Activated CD4-positive, alpha-beta T cell treated with anti-CD3 and anti-CD28 coated beads, Interleukin-2, Interleukin-6, amounts not matched to agents 100 ng/mL and 50 ng/mL, durations not matched to agents 16 hours and 8 hours (primary cell): ENCODE measurements at regions not wholly inside any gene's neighbourhood (a gene's known extent, or its start where the extent isn't known, plus 50 kb on each side); places are given as distances from the start of the nearest gene placed in this dataset.

ENCODE experiments used
- DNase-seq: peaks from one replicate; pipeline ENCODE4 v3.0.0-alpha.2; 2020

DNA sequence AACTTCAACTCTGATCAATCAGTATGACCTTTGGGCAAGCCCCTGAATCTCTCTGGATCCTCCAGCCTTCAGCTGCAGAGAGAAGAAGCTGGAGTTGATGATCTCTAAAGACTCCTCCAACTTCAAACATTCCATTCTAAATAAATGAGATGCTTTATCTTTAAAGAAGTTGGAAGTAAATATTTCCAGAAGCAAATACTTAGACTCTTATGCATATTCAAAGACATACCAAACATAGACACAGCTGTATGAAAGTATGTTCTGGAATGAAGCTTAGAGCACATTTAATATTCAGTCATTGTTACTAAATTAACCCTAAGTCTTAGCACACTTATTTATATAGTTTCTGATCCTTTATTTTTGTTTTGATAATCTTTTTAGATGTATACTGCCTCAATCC, 77.6 kb upstream of the ACP3 start:
- DNase-seq, result no peak

DNA sequence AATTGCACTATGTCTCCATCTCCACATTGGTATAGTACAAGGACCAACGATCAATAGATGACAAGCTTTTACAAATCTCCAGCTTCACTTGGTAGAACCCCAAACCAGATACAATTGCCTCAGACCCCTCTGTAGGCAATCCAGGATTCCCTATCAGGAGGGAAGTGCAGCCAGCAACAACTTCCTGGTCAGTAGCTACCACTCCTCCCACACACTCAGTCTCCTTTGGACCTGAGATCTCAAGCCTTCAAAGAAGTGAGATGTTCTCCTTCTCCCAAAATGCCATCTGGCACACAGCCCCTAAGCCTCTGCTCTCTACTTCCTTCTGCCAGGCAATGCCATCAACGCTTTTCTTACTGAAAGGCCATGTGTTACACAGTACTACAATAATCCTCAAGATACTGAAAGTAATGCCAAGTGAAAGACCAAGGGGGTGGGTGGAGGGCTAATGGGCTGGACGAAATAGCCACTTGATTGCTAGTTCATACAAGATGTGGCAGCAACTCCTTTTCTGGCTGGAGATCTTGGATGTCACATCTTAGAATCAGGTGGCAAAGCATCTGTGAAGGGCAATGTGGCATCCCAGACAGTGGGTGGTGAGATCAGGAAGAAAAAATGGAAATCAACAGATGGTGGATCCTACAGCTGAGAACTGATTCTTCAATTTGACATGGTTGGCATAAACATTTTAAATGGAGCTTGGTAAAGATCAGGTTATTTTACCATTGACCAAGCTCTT, 75.3 kb upstream of the ACP3 start:
- DNase-seq, result no peak

DNA sequence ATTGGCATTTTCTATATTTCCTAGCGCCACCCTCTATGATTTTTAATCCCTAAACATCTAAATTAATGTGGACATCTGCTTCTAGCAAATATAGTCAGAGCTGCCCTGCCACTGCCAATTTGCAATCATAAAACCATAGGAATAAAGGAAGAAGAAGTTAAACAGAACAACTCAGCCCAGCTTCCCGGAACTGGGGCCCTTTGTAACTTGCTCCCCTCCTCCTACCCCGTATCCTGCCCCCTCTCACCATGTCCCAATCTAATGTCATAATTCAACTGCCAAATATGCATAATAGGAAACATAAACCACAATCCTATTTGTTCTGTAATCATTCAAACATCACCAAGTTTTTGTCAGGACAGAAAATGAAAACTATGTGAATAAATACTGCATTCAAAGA, 74.4 kb upstream of the ACP3 start:
- DNase-seq, result no peak

DNA sequence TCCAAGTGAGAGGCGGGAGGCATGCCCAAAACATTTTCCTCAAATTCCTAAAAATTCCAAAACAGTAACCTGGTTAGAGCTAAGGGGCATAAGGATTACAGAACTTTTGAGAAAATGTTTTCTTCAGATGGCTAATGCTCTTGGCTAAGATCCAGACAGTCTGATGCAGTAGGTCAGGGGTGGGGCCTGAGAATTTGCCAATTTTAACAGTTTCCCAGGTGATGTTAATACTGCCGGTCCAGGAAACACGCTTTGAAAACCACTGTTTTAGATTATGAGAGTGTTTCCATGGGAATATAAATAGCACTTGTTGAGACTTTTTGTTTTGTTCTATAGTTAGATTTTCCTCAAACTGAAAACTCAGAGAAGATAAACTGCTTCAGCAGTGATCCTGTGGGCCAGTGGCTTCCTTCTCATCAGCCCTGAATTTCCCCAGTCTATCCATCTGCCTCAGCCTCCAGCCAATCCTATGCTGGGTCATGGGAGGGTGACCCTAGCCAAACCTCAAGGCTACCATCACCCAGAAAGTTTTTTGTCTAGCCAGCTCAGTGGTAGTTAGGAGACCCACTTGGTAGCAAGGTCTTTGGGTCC, 71.6 kb upstream of the ACP3 start:
- DNase-seq, result no peak

DNA sequence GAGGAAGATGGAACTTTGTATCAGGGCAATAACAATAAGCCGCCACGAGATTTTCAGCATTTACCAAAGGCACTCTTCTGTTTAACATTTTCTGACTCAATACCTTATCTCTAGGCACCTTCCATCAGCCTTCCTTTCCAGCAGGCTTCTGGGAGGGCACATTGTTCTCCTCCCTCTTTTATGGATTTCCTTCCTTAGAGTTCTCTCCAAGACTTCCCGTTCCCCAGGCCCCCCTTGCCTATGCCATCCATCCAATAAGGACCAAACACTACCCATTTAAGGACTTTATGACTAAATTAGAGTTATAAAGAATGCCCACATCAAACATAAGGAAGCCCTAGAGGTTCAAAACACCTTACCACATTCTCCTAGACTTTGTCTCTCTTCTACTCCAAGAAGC, 71.0 kb upstream of the ACP3 start:
- no peak for DNase-seq

DNA sequence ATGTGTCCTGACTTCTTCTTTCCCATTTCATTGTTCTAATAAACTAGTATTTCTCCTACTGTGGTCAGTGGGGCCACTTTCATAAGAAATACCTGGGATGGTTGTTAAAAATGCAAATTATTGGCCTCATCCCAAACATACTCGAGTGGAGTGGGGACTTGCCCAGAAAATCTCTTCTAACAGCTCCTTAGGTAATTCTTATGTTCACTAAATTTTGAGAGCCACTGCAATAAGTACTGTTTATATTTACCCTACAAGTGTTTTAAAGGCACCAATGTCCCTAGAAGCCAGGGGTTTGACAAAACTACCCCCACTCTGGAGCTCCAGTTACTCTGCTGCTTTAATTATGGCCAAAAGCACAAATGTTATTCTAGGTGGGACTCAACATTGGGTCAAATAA, 70.0 kb upstream of the ACP3 start:
- DNase-seq, result no peak

DNA sequence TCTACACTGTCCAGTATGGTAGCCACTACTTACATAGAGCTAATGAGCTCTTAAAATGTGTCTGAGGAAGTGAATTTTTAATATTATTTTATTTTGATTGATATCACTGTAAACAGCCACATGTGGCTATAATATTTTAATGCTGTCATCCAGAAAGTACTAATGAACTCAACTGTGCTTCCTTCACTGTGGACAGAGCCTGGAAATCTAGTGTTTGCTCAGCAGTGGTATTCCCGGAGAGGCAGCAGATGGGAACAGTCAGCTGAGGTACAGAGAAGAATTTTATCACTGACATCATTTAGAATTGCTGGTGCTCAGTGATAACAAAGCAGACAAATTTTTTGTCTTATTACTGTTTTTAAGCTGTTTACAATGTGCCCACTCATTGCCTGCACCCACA, 68.7 kb upstream of the ACP3 start:
- no peak for DNase-seq

DNA sequence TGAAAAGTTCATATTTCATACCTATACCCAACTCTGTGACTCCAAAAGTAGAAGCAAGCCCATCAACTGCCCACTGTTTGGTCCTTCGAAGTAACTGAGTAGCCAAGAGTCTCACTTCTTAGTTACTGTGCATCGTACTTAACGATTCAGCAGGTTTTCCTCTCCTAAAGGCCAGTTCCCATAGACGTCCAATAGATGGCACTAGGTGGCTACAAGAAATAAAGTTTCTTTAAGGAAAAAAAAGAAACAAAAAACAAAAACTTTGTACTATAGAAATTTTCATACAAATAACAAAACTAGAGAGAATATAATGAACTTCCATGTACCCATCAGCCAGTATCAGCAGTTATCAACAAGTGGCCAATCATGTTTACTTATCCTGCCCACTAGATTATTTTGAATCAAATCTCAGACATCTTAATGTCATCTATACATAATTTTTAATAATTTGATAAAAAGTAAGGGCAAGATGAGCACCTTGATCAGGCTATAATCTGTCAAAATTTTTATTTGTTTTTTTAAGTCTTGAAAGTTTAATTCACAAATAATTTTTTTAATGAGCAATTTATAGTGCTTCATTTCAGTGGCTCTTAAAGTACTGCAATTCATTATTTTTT, 63.8 kb upstream of the ACP3 start:
- peak; percentile 37 for DNase-seq

DNA sequence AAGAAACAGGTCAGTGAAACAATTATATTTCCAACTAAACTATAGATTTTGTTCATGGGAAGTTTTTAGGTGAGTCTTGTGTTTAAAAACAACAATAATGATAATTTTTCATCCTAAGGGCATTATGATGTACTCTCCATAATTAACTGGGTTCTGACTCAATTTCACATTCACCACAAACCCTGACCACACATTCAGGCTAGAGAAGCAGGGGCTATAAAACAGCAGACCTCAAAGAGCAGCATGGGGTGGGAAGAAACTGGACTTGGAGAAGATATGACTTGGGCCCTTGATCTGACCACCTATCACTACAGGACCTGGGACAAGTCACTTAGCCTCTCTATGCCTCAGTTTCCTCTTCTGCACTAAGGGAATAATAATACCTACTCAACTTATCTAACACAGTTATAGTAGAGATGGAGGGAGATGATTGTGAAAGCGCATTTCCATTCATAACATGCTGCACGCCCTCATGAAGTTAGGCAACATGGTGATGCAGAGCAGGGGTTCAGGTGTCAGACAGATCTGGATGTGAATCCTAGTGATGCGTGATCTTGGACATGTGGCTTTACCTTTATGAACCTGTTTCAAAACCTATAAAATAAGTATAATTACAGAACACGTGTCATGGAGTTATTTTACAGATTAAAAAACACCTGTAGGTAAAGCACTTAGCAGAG, 63.0 kb upstream of the ACP3 start:
- DNase-seq, result no peak

DNA sequence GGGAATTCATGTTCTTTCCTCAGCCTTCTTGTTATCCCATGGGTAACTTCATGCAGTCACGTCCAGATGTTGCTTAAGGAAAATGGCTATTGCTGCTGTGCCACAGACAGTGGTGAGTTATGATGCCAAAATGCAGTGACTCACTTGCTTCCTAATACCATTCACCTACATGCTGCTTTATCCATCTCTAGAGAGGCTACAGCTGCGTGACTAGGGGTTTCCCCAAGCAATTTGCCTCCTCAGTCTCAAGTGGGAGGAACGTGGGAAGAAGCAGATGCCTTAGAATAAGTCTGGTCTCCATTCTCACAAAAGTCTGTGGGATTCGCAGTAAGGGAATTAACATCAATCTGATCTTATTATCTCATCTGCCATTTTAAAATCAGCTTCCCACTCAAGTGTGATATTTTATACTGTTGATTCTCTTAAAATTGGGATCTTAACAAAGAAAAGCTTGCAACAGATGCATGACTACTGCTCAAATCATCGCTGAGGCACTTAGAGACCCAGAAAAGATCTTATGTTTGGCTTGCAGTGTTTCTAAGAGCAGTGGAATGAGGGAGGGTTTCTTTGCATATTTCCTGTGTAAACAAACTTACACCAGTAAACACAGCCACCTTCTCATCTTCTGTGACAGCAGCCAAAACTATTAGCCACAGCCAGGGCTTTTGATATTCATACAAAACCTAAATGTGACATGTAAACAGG, 62.0 kb upstream of the ACP3 start:
- no peak for DNase-seq

DNA sequence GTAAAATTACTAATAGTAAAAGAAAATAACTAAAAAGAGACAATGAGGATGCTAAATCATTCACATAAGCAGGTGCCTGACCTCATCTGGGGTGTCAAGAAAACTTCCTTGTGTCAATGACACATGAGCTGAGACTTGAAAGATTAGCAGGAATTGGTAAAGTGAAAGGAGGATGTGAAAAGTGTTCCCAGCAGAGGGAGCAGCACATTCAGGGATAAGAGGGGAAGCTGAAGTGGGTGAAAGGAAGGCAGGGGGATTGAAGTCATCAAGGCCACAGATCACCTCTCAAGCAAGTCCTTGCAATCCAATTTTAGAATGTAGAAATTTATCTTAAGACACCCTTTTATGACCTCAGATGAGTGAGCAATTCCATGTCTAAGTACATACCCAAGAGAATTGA, 60.2 kb upstream of the ACP3 start:
- DNase-seq, result no peak

DNA sequence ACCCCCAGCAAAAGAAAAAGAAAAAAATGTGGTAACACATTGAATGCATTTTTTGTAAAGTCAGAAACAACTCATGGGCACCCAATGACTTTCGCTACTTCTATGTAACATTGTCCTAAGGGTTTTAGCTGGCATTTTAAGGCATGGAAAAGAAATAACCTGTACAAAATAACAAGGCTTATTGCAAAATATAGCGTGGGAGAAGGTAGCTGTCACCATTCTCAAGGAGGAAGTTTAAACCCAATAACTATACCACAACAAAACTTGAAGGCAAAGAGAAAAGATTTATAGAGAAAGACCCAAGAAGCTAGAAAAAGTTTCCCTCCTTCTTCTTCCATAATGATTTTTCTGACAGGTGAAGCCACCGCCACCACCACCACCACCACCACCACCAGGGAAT, 55.7 kb upstream of the ACP3 start:
- no peak for DNase-seq

DNA sequence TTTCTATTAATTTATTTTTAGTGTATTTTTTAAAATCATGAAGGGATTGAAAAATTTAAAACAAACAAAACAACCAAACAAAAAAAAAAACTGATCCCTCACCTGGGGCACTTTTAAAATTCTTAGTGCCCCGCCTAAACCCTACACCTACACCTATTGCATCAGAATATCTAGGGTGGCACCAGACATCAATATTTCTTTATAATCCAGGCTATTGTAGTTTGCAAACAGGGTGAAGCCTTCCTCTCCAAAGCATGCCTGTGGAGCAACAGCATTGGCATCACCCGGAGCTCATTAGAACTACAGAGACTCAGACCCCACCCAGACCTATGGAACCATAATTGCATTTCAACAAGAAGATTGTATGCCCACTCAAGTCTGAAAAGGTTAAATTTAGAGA, 54.9 kb upstream of the ACP3 start:
- DNase-seq, result no peak

DNA sequence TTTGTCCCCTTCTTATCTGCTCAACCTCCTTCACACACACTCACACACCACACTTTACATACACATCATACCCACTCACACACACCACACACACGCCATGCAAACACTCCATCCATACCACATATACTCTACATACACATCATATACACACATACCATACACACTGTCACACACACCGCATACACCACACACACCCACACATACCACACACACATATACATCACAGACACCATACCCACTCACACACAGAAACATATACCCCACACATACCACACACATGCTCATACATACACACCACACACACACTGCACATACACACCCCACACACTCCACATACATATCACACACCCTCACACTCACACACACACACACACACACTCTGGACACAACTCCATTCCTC, 54.3 kb upstream of the ACP3 start:
- DNase-seq, result no peak

DNA sequence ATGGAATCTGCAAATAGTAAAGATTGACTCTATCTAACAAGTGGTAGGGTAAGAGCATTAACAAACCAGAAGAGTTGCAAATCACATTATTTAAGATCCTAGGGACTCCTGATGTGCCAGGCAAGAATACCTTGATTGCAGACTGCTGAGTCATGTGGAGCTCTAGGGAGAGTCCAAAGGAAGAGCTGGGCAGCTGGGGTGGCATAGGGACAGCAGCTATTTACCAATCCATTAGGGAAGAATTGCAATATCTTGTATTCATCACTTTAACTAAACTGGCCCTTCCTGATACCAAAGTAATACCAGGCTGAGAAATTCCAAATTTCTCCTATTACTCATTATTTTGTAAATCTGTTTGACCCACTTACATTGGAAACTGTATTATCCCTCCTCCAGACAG, 52.2 kb upstream of the ACP3 start:
- DNase-seq, result no peak

DNA sequence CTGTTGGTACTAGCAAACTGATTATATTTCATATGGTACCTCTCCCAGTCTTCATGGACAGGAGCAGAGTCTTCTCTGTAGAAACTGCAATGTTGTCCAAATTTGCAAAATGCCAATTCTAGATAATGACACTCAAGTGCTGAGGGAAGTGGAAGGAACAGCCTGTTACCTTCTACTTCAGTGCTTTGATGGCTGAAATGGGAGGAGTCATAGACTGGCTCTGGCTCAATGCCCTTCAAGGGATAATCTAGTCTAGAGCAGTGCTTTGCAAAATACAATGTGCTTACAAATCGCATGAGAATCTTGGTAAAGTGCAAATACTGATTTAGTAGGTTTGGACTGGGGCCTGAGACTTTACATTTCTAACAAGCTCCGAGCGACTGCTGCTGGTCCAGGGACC, 51.7 kb upstream of the ACP3 start:
- no peak for DNase-seq

DNA sequence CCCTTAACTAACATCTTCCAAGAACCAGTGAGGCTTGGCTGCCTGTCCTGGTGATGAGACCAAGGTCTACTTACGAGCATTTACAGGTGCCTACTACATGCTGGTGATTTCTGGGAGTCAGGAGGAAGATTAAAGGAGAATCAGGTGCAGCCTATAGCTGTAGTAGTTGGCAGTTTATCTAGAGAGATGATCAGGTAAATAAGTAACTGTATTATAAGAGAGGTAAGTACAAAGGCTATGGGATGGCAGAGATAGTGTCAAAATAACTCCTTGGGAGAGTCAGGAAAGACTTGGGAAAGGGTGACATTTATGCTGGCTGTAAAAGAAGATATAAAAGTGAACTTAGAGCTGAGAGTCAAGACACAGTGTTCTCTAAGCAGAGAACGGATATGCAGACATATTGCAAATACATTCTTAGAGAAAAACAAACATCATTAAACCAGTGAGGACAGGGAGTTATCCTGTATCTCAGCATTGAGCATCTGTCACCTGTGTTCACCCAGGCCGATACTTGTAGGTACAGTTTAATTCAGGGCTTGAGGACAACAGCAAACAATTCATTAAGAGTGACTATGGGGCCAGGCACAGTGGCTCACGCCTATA, 49.7 kb upstream of the ACP3 start:
- DNase-seq, result no peak
